GM20000 (cell line): ENCODE measurements at regions not wholly inside any gene's neighbourhood (a gene's known extent, or its start where the extent isn't known, plus 50 kb on each side); places are given as distances from the start of the nearest gene placed in this dataset.

Experiments
- DNase-seq: peaks from one replicate; pipeline ENCODE4 v3.0.0; 2012; ENCODE audit warnings: low spot score
- TF ChIP-seq, protein P1 (sequence below): IDR thresholded peaks from 2 replicates; pipeline ENCODE4 v1.5.1; 2012; ENCODE audit warnings: mild to moderate bottlenecking, control low read depth; ENCODE audit errors: extremely low read depth, missing control alignments

DNA sequence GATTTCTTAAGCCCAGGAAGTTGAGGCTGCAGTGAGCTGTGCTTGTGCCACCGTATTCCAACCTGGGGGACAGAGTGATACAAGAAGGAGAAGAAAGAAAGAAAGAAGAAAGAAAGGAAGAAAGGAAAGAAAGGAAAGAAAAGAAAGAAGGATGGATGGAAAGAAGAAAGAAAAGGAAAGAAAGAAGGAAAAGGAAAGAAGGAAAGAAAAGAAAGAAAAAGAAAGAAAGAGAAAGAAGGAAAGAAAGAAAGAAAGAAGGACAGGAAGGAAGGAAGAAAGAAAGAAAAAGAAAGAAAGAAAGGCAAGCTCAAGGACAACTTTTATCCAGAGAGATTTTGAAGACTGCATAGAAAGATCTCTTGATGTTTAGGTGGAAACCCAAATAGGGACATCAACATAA is 120.7 kb downstream of the GMNC start:
- no peak for DNase-seq
- TF ChIP-seq, protein P1, sequence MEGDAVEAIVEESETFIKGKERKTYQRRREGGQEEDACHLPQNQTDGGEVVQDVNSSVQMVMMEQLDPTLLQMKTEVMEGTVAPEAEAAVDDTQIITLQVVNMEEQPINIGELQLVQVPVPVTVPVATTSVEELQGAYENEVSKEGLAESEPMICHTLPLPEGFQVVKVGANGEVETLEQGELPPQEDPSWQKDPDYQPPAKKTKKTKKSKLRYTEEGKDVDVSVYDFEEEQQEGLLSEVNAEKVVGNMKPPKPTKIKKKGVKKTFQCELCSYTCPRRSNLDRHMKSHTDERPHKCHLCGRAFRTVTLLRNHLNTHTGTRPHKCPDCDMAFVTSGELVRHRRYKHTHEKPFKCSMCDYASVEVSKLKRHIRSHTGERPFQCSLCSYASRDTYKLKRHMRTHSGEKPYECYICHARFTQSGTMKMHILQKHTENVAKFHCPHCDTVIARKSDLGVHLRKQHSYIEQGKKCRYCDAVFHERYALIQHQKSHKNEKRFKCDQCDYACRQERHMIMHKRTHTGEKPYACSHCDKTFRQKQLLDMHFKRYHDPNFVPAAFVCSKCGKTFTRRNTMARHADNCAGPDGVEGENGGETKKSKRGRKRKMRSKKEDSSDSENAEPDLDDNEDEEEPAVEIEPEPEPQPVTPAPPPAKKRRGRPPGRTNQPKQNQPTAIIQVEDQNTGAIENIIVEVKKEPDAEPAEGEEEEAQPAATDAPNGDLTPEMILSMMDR, result no peak

DNA sequence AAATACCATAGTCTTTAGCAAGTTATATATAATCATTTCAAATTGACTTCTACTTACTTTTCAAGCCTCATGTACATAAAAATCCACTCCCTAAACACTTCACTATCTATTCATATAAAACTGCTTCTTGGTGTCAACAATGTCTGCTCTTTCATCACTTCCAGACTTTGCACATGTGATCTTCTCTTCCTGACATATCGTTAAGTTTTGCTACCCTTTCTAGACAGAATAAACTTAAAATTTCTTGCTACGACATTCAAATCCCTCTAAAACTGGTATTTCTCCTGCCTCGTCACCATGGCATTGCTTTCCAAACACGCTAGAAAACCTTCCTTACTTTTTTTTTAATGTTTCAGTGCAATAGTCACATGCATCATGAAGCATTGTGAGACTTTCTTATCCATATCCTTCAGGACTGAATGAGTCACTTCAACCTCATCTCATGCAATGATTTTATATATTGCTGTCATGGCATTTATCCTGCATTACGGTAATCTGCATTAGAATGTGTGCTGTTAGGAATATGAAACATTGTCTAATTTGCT is 122.8 kb downstream of the GMNC start:
- TF ChIP-seq, protein P1, result no peak
- no peak for DNase-seq

DNA sequence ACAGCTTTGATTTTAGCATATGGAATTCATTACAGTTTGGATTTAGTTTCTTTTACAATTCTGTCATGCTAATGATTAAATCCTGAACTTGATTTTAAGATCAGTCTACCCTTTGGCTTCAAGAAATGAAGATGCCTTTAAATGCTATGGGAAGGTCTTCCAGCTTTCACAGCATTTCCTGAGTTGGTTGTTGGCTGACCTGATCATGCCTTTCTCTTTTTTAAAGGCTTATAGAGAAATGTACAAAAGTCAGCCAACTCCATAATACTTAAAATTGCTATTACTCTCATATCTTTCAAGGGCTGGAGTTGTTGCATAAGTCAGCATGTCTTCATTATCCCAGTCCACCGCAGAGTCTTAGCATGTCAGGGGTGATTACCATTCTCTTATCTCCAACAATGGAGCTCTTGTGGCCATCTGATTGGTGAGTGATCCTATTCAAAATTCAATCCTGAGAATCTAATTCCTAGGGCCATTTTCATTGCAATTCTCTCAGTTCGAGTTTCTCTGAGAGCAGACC is 123.8 kb downstream of the GMNC start:
- no peak for DNase-seq
- TF ChIP-seq, protein P1, result no peak

DNA sequence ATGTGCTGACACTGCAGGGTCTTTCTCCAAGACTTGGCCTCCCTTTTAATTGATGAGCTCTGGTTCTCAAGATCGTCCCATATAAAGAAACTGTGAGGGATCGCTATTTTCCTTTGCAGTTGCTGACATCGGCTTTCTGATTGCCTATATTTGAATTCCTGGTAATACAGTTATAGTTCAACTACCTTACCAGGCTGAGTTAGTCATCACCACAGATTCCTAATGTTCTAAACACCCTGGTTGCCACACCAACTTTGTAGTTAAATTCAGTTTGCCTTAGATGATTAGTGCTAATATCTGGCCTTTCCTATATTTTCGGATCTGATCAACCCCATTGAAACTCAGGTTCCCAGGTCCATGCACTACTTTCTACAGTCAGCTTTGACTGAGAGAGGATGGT is 125.0 kb downstream of the GMNC start:
- no peak for DNase-seq

DNA sequence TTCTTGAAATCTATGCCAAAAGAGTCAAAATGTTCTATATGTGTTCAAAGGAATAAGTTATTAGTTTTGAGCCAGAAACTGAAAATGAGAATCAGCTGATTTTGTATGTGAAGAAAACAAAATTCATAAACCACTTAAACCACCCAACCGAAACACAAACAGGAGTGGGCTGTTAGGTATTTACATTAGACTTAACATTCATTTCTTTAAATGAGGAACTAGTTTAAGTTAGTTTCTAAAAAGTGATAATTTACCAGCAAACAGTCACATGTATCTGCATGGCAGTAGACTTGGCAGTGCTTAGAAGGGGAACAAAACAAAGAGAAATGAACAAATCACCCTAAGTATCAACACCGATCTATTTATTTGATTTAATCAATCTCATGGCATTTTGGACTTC is 128.0 kb downstream of the GMNC start:
- TF ChIP-seq, protein P1, result no peak

More for the DNA sequence above, 125.0 kb downstream of the GMNC start:
- TF ChIP-seq, protein P1, result no peak

DNA sequence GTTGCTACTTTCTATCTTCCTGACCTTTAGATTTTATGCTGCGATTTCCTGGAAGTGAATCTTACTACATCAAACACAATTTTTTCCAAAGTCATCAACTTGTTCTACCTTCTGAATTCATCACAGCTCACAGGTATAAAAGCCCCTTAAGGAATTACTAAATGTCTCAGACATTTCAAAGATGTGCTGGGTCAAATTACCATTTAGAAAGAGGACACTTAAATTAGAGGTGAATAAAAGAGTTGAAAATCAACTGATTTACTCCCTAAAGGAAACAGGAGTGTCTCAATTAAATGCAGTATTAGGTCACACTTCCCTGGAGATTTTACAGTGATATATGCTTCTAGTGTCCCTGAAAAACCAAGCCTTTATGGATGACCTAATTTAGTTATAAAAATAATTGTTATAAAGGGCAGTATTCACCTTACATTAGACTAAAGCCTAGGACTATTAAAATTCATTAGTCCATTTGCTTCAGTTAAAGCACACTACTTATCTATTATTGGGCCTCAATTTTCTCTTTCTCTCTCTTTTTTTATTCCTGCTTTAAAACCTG is 128.8 kb downstream of the GMNC start:
- TF ChIP-seq, protein P1, result no peak
- DNase-seq, result no peak

More for the DNA sequence above, 128.0 kb downstream of the GMNC start:
- DNase-seq, result no peak

DNA sequence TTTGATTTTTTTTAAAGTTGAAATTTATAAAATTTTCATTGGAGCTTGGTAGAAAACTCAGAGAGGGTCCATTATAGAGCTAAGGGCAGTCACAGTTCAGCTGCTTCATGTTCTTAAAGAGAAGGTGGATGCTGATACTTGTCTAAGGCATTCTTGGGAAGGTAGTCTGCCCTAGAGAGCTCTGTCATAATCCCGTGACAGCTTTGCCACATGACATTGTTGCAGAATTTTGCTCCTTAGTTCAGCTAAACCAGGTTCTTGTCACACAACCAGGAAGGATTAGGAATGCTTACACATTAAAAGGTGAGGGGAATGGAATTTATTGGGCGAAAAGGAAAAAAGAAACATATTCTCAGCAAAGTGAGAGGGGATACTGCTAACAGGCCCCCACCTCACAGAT is 130.9 kb downstream of the GMNC start:
- TF ChIP-seq, protein P1, result no peak
- DNase-seq, result no peak
